Activated T-cell treated with anti-CD3 and anti-CD28 coated beads, Interleukin-2, amount 50 U/mL, for 4 hours (primary cell): ENCODE measurements at regions not wholly inside any gene's neighbourhood (a gene's known extent, or its start where the extent isn't known, plus 50 kb on each side); places are given as distances from the start of the nearest gene placed in this dataset.
"Not testable (repeated sequence)": the region's sequence is repeated elsewhere in the genome, so short reads cannot be mapped to it uniquely, and the experiment has no call there.

Source experiments
- ATAC-seq, 2 donors: fragments of 200-7000 bp; cut with Tn5 transposase; one replicate each; pipeline ENCODE4 v1.10.0; 2021
- DNase-seq: peaks from one replicate; pipeline ENCODE4 v3.0.0-alpha.2; 2020
- H3K27me3 Mint-ChIP-seq: one replicate; pipeline ENCODE4 v1.8.0; 2021; ENCODE audit warnings: low read depth, mixed read lengths
- H3K36me3 Mint-ChIP-seq: one replicate; pipeline ENCODE4 v1.8.0; 2022; ENCODE audit warnings: mixed read lengths; ENCODE audit not compliant: insufficient read depth
- H3K4me1 Mint-ChIP-seq: one replicate; pipeline ENCODE4 v1.8.0; 2021; ENCODE audit warnings: low read depth, mixed read lengths
- H3K4me3 Mint-ChIP-seq: one replicate; pipeline ENCODE4 v1.8.0; 2021; ENCODE audit warnings: mild to moderate bottlenecking, moderate library complexity, mixed read lengths
- H3K9me3 Mint-ChIP-seq: one replicate; pipeline ENCODE4 v1.8.0; 2021; ENCODE audit warnings: mixed read lengths

DNA sequence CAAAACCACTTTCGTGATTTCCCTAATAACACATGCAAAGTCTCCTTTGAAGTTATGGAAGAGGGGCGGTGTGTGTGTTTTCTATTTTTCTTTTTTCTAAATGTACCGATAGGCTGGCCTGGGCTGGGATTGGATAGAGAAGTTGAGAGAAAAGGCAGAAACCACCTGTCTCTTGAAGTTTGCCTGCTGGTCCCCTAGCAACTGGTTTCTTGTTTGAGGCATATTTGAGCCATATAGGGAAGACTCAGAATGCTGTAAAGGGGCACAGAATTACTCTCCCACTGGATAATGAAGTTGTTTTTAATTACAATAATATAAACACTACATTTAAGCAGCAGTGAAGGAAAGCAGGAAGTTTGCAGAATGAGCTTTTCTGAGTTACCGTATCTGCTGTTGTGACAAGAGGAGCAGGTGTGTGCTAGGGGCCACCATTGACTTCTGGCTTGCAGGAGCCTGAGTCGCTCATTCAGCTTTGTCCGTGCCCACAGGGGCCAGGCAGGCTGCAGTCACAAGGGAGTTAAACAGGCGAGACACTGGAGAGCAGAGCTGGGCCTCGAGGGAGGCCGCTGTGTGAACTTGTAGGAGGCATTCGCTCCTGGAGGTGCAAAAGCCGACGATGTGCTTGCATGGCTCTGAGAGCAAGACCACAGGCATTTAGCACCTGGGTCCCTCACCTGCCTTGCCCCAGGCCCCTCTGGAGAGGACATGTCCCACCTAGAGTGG, 173.8 kb upstream of the RGS6 start:
- Mint-ChIP-seq H3K36me3 (no peaks in the 10 kb centered on the region), H3K4me3 (no peak overlapping the region), H3K9me3 (no peaks in the 10 kb centered on the region), H3K27me3 (peaks cover 12% of the 10 kb centered on the region), H3K4me1 (no peaks in the 10 kb centered on the region)
- ATAC-seq (no peak), DNase-seq (no peak)

DNA sequence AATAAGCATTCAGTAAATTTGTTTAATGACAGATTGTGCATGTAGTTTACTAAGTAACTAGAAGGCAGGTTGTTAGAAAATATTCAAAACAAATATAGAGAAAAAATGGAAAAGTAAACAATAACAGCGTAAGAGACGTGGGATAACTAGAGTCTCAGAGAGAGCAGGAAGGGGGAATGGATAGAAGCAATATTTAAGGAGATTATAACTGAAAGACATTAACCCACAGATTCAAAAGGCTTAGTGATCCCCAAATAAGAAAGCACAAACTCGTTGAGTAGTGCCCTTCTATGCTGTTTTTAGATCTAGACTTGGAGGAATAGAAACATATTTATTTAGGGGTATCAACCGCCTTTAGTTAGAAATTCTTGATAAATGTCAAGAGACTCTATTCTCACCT, 169.7 kb upstream of the RGS6 start:
- ATAC-seq: no peak
- Mint-ChIP-seq H3K36me3 (no peaks in the 10 kb centered on the region), H3K9me3 (no peaks in the 10 kb centered on the region)

DNA sequence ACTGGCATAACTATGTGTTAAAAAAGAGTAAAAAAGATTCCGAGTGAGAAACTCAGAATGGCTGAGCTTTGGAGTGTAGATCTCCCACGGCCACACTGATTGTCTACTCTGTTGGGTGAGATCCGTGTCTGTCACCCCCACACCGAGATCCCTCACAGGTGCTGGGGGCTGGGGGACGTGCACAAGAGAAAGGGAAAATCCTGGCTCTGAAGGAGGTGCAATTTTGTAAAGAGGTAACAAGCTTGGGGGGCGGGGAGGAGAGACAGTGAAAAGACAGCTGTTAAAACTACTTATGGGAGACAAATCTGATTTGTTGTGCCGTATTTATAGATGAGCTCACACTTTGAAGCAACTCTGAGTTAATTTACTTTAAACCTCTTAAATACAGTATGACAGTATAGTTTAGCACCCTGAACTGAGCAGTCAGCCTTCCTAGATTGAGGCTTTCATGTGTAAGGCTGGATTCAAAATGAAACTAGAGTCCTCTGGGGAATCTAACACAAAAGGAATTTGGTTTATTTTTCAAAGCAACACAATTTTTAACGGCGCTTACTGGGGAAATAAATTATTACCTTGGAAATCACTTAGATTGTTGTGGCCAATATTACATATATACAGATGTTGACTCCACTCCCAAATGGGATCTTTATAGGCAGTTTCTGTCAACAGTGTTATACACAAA, 167.4 kb upstream of the RGS6 start:
- Mint-ChIP-seq H3K4me3 (no peak overlapping the region), H3K9me3 (no peaks in the 10 kb centered on the region), H3K36me3 (no peaks in the 10 kb centered on the region), H3K27me3 (peaks cover 14% of the 10 kb centered on the region), H3K4me1 (no peaks in the 10 kb centered on the region)
- ATAC-seq (no peak), DNase-seq (no peak)

More for the DNA sequence above, 169.7 kb upstream of the RGS6 start:
- DNase-seq: no peak
- no peak overlapping the region for H3K4me3 Mint-ChIP-seq
- no peaks in the 10 kb centered on the region for H3K4me1 Mint-ChIP-seq
- peaks cover 19% of the 10 kb centered on the region for H3K27me3 Mint-ChIP-seq

DNA sequence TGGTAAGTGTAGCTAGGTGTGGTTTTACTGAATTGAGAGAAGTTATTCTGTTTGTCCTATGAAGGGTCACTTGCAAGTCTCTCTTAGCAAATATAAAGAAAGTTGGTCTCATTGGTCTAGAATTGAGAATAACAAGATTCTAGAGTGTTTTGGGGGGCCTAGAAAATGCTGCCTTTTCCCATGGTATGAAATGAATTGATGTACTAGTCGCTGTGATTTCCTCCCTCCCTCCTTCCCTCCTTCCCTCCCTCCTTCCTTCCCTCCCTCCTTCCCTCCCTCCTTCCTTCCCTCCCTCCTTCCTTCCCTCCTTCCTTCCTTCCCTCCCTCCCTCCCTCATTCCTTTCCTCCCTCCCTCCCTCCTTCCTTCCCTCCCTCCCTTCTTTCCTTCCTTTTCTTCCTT, 166.7 kb upstream of the RGS6 start:
- Mint-ChIP-seq H3K4me1 (no peaks in the 10 kb centered on the region), H3K9me3 (no peaks in the 10 kb centered on the region), H3K4me3 (no peak overlapping the region), H3K27me3 (peaks cover 14% of the 10 kb centered on the region), H3K36me3 (no peaks in the 10 kb centered on the region)
- no peak for ATAC-seq
- DNase-seq: no peak

DNA sequence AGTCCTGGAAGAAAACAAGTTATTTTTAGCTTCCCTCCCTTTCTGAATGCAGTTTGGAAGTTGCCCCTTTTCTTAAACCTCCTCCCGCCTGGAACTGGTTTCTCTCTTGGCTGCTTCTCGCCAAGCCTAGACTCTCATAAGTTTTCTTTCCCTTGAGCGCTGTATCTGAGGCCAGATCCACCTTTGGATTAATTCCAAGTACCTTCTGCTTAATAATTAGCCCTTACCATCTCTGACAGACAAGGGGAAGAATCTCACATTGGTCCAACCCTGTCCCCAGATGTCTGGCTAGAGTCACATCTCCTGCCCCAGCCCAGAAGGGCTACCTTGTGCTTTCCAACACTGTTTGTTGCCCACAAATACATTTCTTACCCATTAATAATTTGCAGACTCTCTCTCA, 161.8 kb upstream of the RGS6 start:
- no peak for ATAC-seq
- Mint-ChIP-seq H3K9me3 (peaks cover 8% of the 10 kb centered on the region), H3K4me3 (no peak overlapping the region), H3K4me1 (no peaks in the 10 kb centered on the region), H3K27me3 (peaks cover 27% of the 10 kb centered on the region), H3K36me3 (no peaks in the 10 kb centered on the region)
- no peak for DNase-seq

DNA sequence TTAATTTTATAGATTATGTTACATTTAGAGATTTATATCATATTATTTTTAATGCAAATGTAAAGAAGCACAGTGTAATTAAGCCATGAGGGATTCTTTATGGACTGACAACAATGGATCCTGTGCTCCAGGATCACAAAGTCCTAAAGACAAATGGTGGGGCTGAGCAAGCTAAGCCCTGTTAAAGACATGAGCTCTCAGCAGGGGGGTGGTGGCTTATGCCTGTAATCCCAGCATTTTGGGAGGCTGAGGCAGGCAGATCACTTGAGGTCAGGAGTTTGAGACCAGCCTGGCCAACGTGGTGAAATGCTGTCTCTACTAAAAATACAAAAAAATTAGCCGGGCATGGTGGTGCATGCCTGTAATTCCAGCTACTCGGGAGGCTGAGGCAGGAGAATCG, 160.8 kb upstream of the RGS6 start:
- H3K4me3 Mint-ChIP-seq, H3K9me3 Mint-ChIP-seq, DNase-seq, H3K36me3 Mint-ChIP-seq, H3K4me1 Mint-ChIP-seq, ATAC-seq: not testable (repeated sequence)
- peaks cover 30% of the 10 kb centered on the region for H3K27me3 Mint-ChIP-seq

DNA sequence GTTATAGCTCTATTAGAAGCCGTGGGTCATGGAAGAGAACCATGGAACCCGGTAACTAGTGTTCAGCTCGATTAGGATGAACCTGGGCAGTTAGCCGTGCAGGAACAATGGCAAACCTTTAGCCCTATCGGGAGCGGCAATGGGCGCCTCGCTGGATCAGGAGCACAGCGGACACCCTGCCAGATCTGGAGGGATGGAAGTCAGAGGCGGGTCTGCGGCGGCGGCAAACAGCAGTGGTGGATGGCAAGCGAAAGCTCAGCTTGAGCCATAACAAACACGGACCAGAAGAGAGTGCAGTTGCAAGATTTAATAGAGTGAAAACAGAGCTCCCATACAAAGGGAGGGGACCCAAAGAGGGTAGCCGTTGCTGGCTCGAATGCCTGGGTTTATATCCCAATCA, 160.2 kb upstream of the RGS6 start:
- H3K9me3 Mint-ChIP-seq, DNase-seq, H3K4me1 Mint-ChIP-seq, H3K4me3 Mint-ChIP-seq, H3K36me3 Mint-ChIP-seq, ATAC-seq: not testable (repeated sequence)
- H3K27me3 Mint-ChIP-seq: peaks cover 31% of the 10 kb centered on the region

DNA sequence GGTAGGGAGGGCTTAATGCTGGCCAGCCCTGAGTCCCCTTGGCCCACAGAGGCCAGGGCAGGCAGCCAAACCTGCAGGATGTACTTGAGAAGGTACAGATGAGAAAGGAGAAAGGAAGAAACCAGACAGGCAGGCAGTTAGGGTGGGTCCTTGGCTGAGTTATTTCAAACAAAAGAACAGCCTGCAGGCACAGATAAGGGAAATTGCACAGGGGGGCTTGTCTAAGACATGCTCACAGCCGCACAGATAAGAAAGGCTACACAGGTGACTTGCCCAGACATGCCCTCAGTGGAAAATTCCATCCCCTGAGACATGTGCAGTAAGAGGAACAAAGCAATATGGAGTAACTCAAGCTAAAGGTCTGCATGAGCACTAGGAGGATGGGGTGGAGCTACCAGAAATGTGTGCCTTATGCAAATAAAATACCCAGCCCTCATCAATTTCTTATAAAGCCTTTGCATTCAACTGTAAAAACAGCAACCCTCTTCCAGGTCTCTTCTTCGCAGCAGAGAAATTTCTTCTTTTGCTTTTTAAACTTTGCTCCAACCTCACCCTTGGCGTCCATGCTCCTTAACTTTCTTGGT, 158.2 kb upstream of the RGS6 start:
- no peak for ATAC-seq
- H3K36me3 Mint-ChIP-seq: no peaks in the 10 kb centered on the region
- peaks cover 32% of the 10 kb centered on the region for H3K27me3 Mint-ChIP-seq
- H3K4me1 Mint-ChIP-seq: peaks cover 3% of the 10 kb centered on the region
- H3K9me3 Mint-ChIP-seq: peaks cover 8% of the 10 kb centered on the region
- no peak for DNase-seq
- H3K4me3 Mint-ChIP-seq: no peak overlapping the region

DNA sequence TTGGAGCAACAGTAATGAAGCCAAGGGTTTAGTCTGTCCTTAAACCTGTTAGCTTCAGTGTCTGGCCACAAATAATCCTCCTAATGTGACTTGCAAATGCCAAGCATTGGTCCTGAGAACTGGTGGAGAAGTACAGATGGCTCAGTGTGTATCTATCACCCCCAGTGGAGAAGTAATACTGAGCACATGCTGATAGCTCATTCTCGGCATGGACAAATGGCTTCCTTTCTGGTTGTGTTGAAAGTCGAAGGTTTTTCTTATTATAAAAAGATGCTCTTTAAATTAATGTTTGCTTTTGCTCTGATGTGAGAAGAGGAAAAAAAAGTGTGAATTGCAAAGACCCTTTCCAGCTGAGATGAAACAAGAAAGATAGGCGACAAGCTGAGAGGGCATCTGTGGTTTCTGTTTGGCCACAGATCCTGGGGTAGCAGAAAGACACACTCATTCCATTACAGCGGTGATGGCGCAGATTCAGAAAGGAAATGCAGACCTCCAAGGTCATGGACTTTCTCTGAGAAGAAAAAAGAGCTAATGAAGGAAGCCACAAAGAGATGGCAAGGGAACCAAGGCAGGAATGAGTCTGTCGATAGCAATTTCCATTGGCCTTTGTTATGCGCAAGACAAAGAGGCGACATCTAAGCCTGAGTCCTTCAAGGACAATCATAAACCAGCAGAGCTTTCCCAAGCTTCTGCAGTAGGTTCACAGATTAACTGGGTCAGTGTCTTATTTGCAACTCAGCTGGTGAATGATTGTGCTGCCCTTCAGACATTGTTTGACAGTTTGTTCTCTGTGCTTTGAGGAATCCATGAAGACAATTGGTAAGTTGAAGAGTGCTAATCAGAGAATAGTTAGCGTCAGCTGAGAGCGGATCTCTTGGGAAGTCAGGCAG, 155.5 kb upstream of the RGS6 start:
- Mint-ChIP-seq H3K4me3 (no peak overlapping the region), H3K4me1 (peaks cover 3% of the 10 kb centered on the region), H3K27me3 (peaks cover 37% of the 10 kb centered on the region), H3K36me3 (no peaks in the 10 kb centered on the region), H3K9me3 (peaks cover 8% of the 10 kb centered on the region)
- ATAC-seq (no peak), DNase-seq (no peak)

DNA sequence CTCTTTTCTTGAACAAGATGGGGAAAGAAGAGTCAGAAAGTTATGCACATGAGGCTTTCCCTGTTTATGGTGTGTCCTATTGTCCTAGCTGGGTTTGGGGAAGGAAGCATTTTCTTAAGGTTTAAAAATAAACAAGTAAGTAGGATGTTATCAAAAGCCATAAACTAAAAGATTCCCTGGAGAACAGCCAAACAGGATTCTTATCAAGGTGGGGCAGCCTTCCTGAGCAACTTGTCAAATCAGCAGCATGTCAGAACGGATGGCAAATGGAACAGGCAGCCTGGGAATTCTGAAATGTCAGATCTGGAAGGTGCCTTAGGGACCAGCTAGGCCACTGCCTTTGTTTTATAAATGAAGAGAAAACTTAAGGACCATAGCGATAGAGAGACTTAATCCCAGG, 152.2 kb upstream of the RGS6 start:
- Mint-ChIP-seq H3K27me3 (peaks cover 22% of the 10 kb centered on the region), H3K36me3 (no peaks in the 10 kb centered on the region), H3K4me1 (peaks cover 3% of the 10 kb centered on the region), H3K4me3 (no peak overlapping the region), H3K9me3 (no peaks in the 10 kb centered on the region)
- DNase-seq (no peak), ATAC-seq (no peak)

DNA sequence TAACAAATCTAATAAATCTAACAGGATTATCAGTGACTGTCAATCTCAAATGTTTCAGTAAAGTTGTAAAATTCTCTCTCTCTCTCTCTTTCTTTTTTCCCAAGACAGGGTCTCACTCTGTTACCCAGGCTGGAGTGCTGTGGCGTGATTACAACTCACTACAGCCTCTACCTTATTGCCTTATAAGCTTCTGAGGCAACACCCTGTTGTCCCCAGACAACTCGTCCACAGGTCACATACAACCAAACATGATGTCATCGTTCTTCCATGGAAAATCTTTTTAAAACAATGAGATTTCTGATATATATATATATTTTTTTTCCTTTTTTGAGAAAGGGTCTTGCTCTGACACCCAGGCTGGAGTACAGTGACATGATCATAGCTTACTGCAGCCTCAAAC, 151.4 kb upstream of the RGS6 start:
- DNase-seq (no peak), ATAC-seq (no peak)
- Mint-ChIP-seq H3K9me3 (no peaks in the 10 kb centered on the region), H3K4me1 (peaks cover 3% of the 10 kb centered on the region), H3K27me3 (peaks cover 16% of the 10 kb centered on the region), H3K4me3 (no peak overlapping the region), H3K36me3 (no peaks in the 10 kb centered on the region)

DNA sequence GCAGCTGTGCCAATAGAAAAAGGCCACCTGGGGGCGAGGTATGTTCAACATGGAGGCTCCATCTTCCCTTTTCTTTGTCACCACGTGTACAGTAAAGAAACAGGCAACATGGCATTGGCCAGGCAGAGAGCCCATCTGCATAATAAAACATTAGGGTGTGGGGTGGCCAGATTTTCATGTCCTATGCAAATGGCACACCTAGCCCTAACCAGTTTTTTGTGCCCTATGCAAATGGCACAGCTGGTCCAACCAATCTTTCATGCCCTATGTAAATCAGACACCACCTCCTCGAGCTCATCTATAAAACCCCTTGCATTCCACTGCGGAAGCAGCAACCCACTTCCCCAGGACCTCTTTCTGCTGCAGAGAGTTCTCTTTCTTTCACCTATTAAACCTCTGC, 149.1 kb upstream of the RGS6 start:
- no peaks in the 10 kb centered on the region for H3K4me1 Mint-ChIP-seq
- H3K36me3 Mint-ChIP-seq: no peaks in the 10 kb centered on the region
- H3K4me3 Mint-ChIP-seq: no peak overlapping the region
- ATAC-seq (no peak), DNase-seq (no peak)
- H3K9me3 Mint-ChIP-seq: no peaks in the 10 kb centered on the region
- peaks cover 12% of the 10 kb centered on the region for H3K27me3 Mint-ChIP-seq

DNA sequence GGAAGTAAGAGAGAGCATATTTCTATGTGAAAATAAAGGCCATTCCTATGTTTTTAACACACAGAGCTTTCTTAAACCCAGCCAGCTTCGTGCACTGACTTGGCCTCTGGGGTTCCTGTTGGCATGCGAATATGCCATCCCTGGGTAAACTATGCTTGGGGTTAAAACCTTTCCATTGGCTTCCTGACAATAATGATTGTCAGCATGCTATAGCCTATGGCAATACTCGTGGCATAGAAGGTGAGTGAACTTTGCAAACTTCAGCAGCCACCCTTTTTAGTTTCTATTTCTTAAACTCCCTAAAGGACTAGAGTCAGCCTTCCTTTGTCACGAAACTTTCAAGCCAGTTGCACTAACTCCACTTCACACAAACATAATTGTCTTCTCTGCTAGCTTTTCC, 148.4 kb upstream of the RGS6 start:
- DNase-seq (no peak), ATAC-seq (no peak)
- Mint-ChIP-seq H3K27me3 (peaks cover 12% of the 10 kb centered on the region), H3K4me3 (no peak overlapping the region), H3K9me3 (no peaks in the 10 kb centered on the region), H3K4me1 (no peaks in the 10 kb centered on the region), H3K36me3 (no peaks in the 10 kb centered on the region)

DNA sequence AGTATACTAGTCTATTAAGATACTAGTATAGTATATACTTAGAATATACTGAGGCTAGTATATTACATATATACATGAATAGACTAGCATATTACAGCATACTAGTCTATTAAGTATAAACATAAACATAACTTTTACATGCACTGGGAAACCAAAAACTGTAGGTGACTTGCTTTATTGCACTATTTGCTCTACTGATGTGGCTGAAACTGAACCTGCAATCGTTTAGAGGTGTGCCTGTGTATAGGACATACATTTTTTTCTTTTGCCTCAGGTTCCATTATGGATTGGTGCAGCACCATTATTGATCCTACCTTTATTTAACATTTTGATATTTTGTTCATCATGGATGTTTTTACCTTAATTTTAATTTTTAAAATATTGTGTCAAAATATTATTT, 143.2 kb upstream of the RGS6 start:
- H3K4me1 Mint-ChIP-seq: no peaks in the 10 kb centered on the region
- ATAC-seq (no peak), DNase-seq (no peak)
- peaks cover 5% of the 10 kb centered on the region for H3K27me3 Mint-ChIP-seq
- H3K4me3 Mint-ChIP-seq: no peak overlapping the region
- no peaks in the 10 kb centered on the region for H3K9me3 Mint-ChIP-seq
- no peaks in the 10 kb centered on the region for H3K36me3 Mint-ChIP-seq
